H9 (cell line): ENCODE measurements at regions not wholly inside any gene's neighbourhood (a gene's known extent, or its start where the extent isn't known, plus 50 kb on each side); places are given as distances from the start of the nearest gene placed in this dataset.

ENCODE experiments used
- DNase-seq: peaks from one replicate; pipeline ENCODE4 v3.0.0-alpha.2; 2017
- H2AFZ ChIP-seq: one replicate; pipeline ENCODE4 v1.6.1; 2013; ENCODE audit warnings: mild to moderate bottlenecking, low read length, control low read depth, moderate library complexity
- H2AK5ac ChIP-seq: 2 replicates; pipeline ENCODE4 v1.6.1; 2013; ENCODE audit warnings: low read length, control low read depth, mixed read lengths; ENCODE audit not compliant: insufficient read length
- H2BK120ac ChIP-seq: one replicate; pipeline ENCODE4 v1.6.1; 2013; ENCODE audit warnings: low read depth, mild to moderate bottlenecking, low read length, control low read depth, inconsistent platforms; ENCODE audit not compliant: poor library complexity, severe bottlenecking
- H2BK12ac ChIP-seq: 2 replicates; pipeline ENCODE4 v1.6.1; 2013; ENCODE audit warnings: low read length, control low read depth, mixed read lengths, low read depth; ENCODE audit not compliant: insufficient read length
- H2BK15ac ChIP-seq: 2 replicates; pipeline ENCODE4 v1.6.1; 2013; ENCODE audit warnings: low read depth, low read length, control low read depth
- H2BK20ac ChIP-seq: one replicate; pipeline ENCODE4 v1.6.1; 2013; ENCODE audit warnings: low read depth, mild to moderate bottlenecking, low read length, control low read depth, inconsistent platforms; ENCODE audit not compliant: poor library complexity, severe bottlenecking
- H2BK5ac ChIP-seq: 2 replicates; pipeline ENCODE4 v1.6.1; 2013; ENCODE audit warnings: low read length, control low read depth, mixed read lengths; ENCODE audit not compliant: insufficient read length
- H3K14ac ChIP-seq: 2 replicates; pipeline ENCODE4 v1.6.1; 2013; ENCODE audit warnings: low read length, control low read depth; ENCODE audit not compliant: insufficient read depth
- H3K18ac ChIP-seq: 2 replicates; pipeline ENCODE4 v1.6.1; 2013; ENCODE audit warnings: low read depth, mild to moderate bottlenecking, mixed read lengths, low read length, control low read depth; ENCODE audit not compliant: insufficient read length
- H3K23ac ChIP-seq: 2 replicates; pipeline ENCODE4 v1.6.1; 2013; ENCODE audit warnings: low read length, control low read depth, mixed read lengths, low read depth; ENCODE audit not compliant: insufficient read length
- H3K23me2 ChIP-seq: 2 replicates; pipeline ENCODE4 v1.6.1; 2013; ENCODE audit warnings: low read depth, mild to moderate bottlenecking, mixed read lengths, low read length, control low read depth; ENCODE audit not compliant: insufficient read length, poor library complexity, severe bottlenecking
- H3K27ac ChIP-seq: 2 replicates; pipeline ENCODE4 v1.5.1; 2013; ENCODE audit warnings: low read length, control low read depth, mixed read lengths, low read depth; ENCODE audit not compliant: insufficient read length
- H3K27me3 ChIP-seq: 2 replicates; pipeline ENCODE4 v1.6.1; 2013; ENCODE audit warnings: low read length, control low read depth, inconsistent platforms; ENCODE audit not compliant: insufficient read depth
- H3K4ac ChIP-seq: 2 replicates; pipeline ENCODE4 v1.6.1; 2013; ENCODE audit warnings: low read depth, mild to moderate bottlenecking, control low read depth, inconsistent platforms, low read length, moderate library complexity
- H3K4me1 ChIP-seq: 2 replicates; pipeline ENCODE4 v1.6.1; 2013; ENCODE audit warnings: low read length, control low read depth, inconsistent platforms; ENCODE audit not compliant: insufficient read depth
- H3K4me2 ChIP-seq: 2 replicates; pipeline ENCODE4 v1.6.1; 2013; ENCODE audit warnings: low read length, control low read depth, mixed read lengths; ENCODE audit not compliant: insufficient read length, insufficient read depth
- H3K56ac ChIP-seq: 2 replicates; pipeline ENCODE4 v1.6.1; 2013; ENCODE audit warnings: low read depth, mild to moderate bottlenecking, mixed read lengths, low read length, control low read depth; ENCODE audit not compliant: insufficient read length
- H3K79me1 ChIP-seq: 2 replicates; pipeline ENCODE4 v1.6.1; 2013; ENCODE audit warnings: low read depth, mild to moderate bottlenecking, moderate library complexity, low read length, control low read depth, inconsistent platforms; ENCODE audit not compliant: insufficient read depth, poor library complexity, severe bottlenecking
- H3K79me2 ChIP-seq: 2 replicates; pipeline ENCODE4 v1.6.1; 2013; ENCODE audit warnings: low read length, control low read depth, inconsistent platforms; ENCODE audit not compliant: insufficient read depth
- H3K9ac ChIP-seq: 2 replicates; pipeline ENCODE4 v1.6.1; 2013; ENCODE audit warnings: low read length, control low read depth, mixed read lengths; ENCODE audit not compliant: insufficient read length; ENCODE audit errors: extremely low read depth
- H3K9me3 ChIP-seq: one replicate; pipeline ENCODE4 v1.6.1; 2013; ENCODE audit warnings: low read depth, low read length, inconsistent platforms; ENCODE audit not compliant: control insufficient read depth
- H3T11ph ChIP-seq: one replicate; pipeline ENCODE4 v1.6.1; 2013; ENCODE audit warnings: mild to moderate bottlenecking, low read length, control low read depth, inconsistent platforms
- H4K20me1 ChIP-seq: one replicate; pipeline ENCODE4 v1.6.1; 2013; ENCODE audit not compliant: control insufficient read depth, insufficient read length, insufficient read depth
- H4K5ac ChIP-seq: 2 replicates; pipeline ENCODE4 v1.6.1; 2013; ENCODE audit warnings: low read depth, mild to moderate bottlenecking, mixed read lengths, low read length, control low read depth; ENCODE audit not compliant: insufficient read length
- H4K8ac ChIP-seq: replicated peaks from 2 replicates; pipeline ENCODE4 v1.6.1; 2013; ENCODE audit warnings: low read length, control low read depth, mixed read lengths, low read depth; ENCODE audit not compliant: insufficient read length
- H4K91ac ChIP-seq: 2 replicates; pipeline ENCODE4 v1.6.1; 2013; ENCODE audit warnings: low read depth, mild to moderate bottlenecking, moderate library complexity, mixed read lengths, low read length, control low read depth; ENCODE audit not compliant: insufficient read length
- H3K27ac Mint-ChIP-seq, 3 experiments: 2 replicates in 2 of 3; 3 replicates in 1 of 3; pipeline ENCODE4 v1.8.0; 2020 to 2021; ENCODE audit warnings: mixed read lengths in 3 of 3, mild to moderate bottlenecking in 1 of 3, moderate library complexity in 1 of 3
- H3K27me3 Mint-ChIP-seq: 2 replicates; pipeline ENCODE4 v1.8.0; 2021; ENCODE audit warnings: low read depth, mild to moderate bottlenecking, moderate library complexity, mixed read lengths
- H3K36me3 Mint-ChIP-seq, 3 experiments: 2 replicates in 2 of 3; 3 replicates in 1 of 3; pipeline ENCODE4 v1.8.0; 2020 to 2021; ENCODE audit warnings: low read depth in 3 of 3, mixed read lengths in 3 of 3; ENCODE audit not compliant: insufficient read depth in 1 of 3
- H3K4me1 Mint-ChIP-seq, 2 experiments: 2 replicates each; pipeline ENCODE4 v1.8.0; 2020; ENCODE audit warnings: mixed read lengths in 2 of 2
- H3K4me3 Mint-ChIP-seq, 2 experiments: 2 replicates in 1 of 2; 3 replicates in 1 of 2; pipeline ENCODE4 v1.8.0; 2020 to 2021; ENCODE audit warnings: mild to moderate bottlenecking in 2 of 2, mixed read lengths in 2 of 2, moderate library complexity in 1 of 2
- H3K9me3 Mint-ChIP-seq, 2 experiments: 2 replicates in 1 of 2; 3 replicates in 1 of 2; pipeline ENCODE4 v1.8.0; 2020; ENCODE audit warnings: mild to moderate bottlenecking in 2 of 2, mixed read lengths in 2 of 2, moderate library complexity in 1 of 2
- WGBS: extraction: QIAGEN DNeasy Blood & Tissue Kit; methylation state at CpG from one replicate; pipeline ENCODE4 v1.1.7; 2013; ENCODE audit warnings: missing lambda C conversion rate, low lambda C conversion rate, mixed read lengths; ENCODE audit not compliant: insufficient read length; ENCODE audit errors: extremely low coverage; 5-methylcytosine and 5-hydroxymethylcytosine counted together
- TF ChIP-seq, protein P1 (sequence below): fragments of 200-600 bp; sonication (generic); conservative IDR thresholded peaks from 3 replicates; pipeline ENCODE4 v1.8.0; 2021; ENCODE audit warnings: antibody characterized with exemption, mild to moderate bottlenecking

DNA sequence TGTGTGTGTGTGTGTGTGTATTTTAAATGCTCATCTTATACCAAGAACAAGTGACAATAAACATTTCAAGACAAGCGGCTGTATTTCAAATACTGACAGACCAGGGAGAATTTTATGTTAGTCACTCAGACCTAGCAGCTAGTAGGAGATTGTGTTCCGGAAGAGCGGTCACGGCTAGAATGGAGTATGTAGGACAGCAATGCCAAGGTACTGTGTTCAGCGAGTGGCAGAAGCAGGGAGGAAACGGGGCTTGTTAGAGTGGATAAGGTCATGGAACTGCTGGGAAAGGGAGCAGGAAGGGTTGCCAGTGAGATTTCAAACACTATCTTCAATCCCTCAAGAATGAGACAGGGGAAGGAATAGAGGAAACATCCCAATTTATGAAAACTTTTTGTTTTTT lies 260.5 kb upstream of the PITRM1 start:
- H4K91ac ChIP-seq: no peak overlapping the region
- H3K18ac ChIP-seq: no peak overlapping the region
- no peak overlapping the region for H2BK5ac ChIP-seq
- H3K27me3 Mint-ChIP-seq: 0 out of 2 replicates have a peak, but pooled peaks cover 2% of the 10 kb centered on the region
- H3K27ac Mint-ChIP-seq: no peak overlapping the region
- H3K4me1 ChIP-seq: no peaks in the 10 kb centered on the region
- peaks cover 0 to 4% of the 10 kb centered on the region in 2 experiments; a peak in 3 of 4 replicates for H3K4me1 Mint-ChIP-seq
- H3K23ac ChIP-seq: no peak overlapping the region
- H3K4me3 Mint-ChIP-seq: no peak overlapping the region
- no peaks in the 10 kb centered on the region for H3K79me1 ChIP-seq
- no CpG with 5 or more reads among the region's 6 CpGs for WGBS
- H2BK15ac ChIP-seq: no peak overlapping the region
- TF ChIP-seq, protein P1, sequence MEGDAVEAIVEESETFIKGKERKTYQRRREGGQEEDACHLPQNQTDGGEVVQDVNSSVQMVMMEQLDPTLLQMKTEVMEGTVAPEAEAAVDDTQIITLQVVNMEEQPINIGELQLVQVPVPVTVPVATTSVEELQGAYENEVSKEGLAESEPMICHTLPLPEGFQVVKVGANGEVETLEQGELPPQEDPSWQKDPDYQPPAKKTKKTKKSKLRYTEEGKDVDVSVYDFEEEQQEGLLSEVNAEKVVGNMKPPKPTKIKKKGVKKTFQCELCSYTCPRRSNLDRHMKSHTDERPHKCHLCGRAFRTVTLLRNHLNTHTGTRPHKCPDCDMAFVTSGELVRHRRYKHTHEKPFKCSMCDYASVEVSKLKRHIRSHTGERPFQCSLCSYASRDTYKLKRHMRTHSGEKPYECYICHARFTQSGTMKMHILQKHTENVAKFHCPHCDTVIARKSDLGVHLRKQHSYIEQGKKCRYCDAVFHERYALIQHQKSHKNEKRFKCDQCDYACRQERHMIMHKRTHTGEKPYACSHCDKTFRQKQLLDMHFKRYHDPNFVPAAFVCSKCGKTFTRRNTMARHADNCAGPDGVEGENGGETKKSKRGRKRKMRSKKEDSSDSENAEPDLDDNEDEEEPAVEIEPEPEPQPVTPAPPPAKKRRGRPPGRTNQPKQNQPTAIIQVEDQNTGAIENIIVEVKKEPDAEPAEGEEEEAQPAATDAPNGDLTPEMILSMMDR: no peak
- H4K5ac ChIP-seq: no peak overlapping the region
- no peak overlapping the region for H3K56ac ChIP-seq
- no peak for DNase-seq
- no peak overlapping the region for H2AK5ac ChIP-seq
- H4K8ac ChIP-seq: no peak overlapping the region
- no peak overlapping the region for H2BK12ac ChIP-seq
- no peaks in the 10 kb centered on the region for H3K23me2 ChIP-seq
- H2AFZ ChIP-seq: no peak overlapping the region
- no peaks in the 10 kb centered on the region for H3K9me3 ChIP-seq
- H3K27ac ChIP-seq: no peak overlapping the region
- H2BK120ac ChIP-seq: no peak overlapping the region
- no peak overlapping the region for H3K14ac ChIP-seq
- no peak overlapping the region for H3K4ac ChIP-seq
- no peak overlapping the region for H3K9ac ChIP-seq
- no peaks in the 10 kb centered on the region for H3K27me3 ChIP-seq
- no peaks in the 10 kb centered on the region for H3K79me2 ChIP-seq
- H3T11ph ChIP-seq: no peak overlapping the region
- peaks cover 10% of the 10 kb centered on the region in 2 experiments for H3K9me3 Mint-ChIP-seq
- no peak overlapping the region for H3K4me2 ChIP-seq
- H3K36me3 Mint-ChIP-seq: peaks cover 0 to 10% (median 5%) of the 10 kb centered on the region in 3 experiments; a peak in 4 of 7 replicates
- no peak overlapping the region for H2BK20ac ChIP-seq
- no peaks in the 10 kb centered on the region for H4K20me1 ChIP-seq
